ENCODE measurements at regions not wholly inside any gene's neighbourhood (a gene's known extent, or its start where the extent isn't known, plus 50 kb on each side); places are given as distances from the start of the nearest gene placed in this dataset.

GRCh38 chrX:55161581-55161980 is 58.6 kb upstream of the PAGE5 start:
- TF ChIP-seq CTCF (IDR thresholded peaks at IDR 0.05), result no peak
- TF ChIP-seq ZFX (IDR thresholded peaks at IDR 0.05; ENCODE audit: borderline replicate concordance), result no peak
